CMK (cell line): ENCODE measurements at regions not wholly inside any gene's neighbourhood (a gene's known extent, or its start where the extent isn't known, plus 50 kb on each side); places are given as distances from the start of the nearest gene placed in this dataset.

Experiments used
- DNase-seq: peaks from one replicate; pipeline ENCODE4 v3.0.0-alpha.2; 2010; ENCODE audit warnings: low read depth

DNA sequence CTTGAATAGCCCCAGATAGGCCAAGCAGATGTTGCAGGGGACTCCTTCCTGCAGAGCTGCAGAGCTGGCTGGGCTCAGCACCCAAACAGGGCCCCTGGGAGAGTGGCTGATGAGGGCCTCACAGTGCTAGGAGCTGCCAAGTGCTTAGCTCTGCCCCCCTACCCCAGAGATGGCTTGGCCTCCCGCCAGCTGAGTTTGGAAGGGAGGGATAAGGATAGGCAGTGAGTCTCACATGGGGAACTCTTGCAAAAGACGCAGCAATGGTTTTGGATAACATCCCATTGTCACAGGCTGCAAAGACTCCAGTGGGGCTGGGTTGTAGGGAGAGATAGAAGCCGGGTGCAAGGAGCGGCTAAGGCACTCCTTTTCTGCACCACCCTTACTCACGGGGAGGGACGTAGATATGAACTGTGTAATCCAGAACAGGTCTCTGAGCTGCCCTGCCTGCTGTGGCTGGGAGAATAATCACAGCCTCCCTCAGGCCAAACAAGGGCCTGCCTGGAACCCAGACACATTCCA lies 52.9 kb upstream of the MAF start:
- peak; percentile 7 for DNase-seq

GRCh38 chr16:79651363-79651762 lies 50.8 kb upstream of the MAF start:
- DNase-seq: no peak
